Mesenchymal stem cell (in vitro differentiated cells and primary cell): ENCODE measurements at regions not wholly inside any gene's neighbourhood (a gene's known extent, or its start where the extent isn't known, plus 50 kb on each side); places are given as distances from the start of the nearest gene placed in this dataset.

Experiments
- DNase-seq: peaks from one replicate; pipeline ENCODE4 v3.0.0-alpha.2; 2013
- H2AFZ ChIP-seq: one replicate; pipeline ENCODE4 v1.6.1; 2013; ENCODE audit warnings: low read depth, mild to moderate bottlenecking, control low read depth, inconsistent platforms, low read length, moderate library complexity
- H2AK5ac ChIP-seq: 2 replicates; pipeline ENCODE4 v1.6.1; 2013; ENCODE audit warnings: low read length, moderate library complexity, mild to moderate bottlenecking, inconsistent platforms; ENCODE audit not compliant: severe bottlenecking
- H2BK120ac ChIP-seq: one replicate; pipeline ENCODE4 v1.6.1; 2013; ENCODE audit warnings: low read depth, mild to moderate bottlenecking, inconsistent platforms, low read length, moderate library complexity
- H2BK12ac ChIP-seq, 2 experiments: one replicate each; pipeline ENCODE4 v1.6.1; 2013; ENCODE audit warnings: inconsistent platforms in 2 of 2, low read length in 2 of 2, mild to moderate bottlenecking in 2 of 2, moderate library complexity in 2 of 2, control low read depth in 1 of 2
- H2BK15ac ChIP-seq: one replicate; pipeline ENCODE4 v1.6.1; 2013; ENCODE audit warnings: mild to moderate bottlenecking, low read depth, inconsistent platforms; ENCODE audit not compliant: poor library complexity, severe bottlenecking
- H2BK5ac ChIP-seq: 2 replicates; pipeline ENCODE4 v1.6.1; 2013; ENCODE audit warnings: low read depth, mild to moderate bottlenecking, low read length, control low read depth, inconsistent platforms; ENCODE audit not compliant: poor library complexity, severe bottlenecking
- H3K14ac ChIP-seq, 2 experiments: one replicate each; pipeline ENCODE4 v1.6.1; 2013; ENCODE audit warnings: inconsistent platforms in 2 of 2, low read length in 2 of 2, control low read depth in 1 of 2, mild to moderate bottlenecking in 1 of 2, moderate library complexity in 1 of 2
- H3K18ac ChIP-seq, 2 experiments: one replicate each; pipeline ENCODE4 v1.6.1; 2013; ENCODE audit warnings: inconsistent platforms in 2 of 2, low read length in 2 of 2, control low read depth in 1 of 2, low read depth in 1 of 2, mild to moderate bottlenecking in 1 of 2
- H3K23ac ChIP-seq, 2 experiments: one replicate each; pipeline ENCODE4 v1.6.1; 2013; ENCODE audit warnings: inconsistent platforms in 2 of 2, low read length in 2 of 2, mild to moderate bottlenecking in 2 of 2, moderate library complexity in 2 of 2, control low read depth in 1 of 2
- H3K27ac ChIP-seq: 2 replicates; pipeline ENCODE4 v1.5.1; 2013; ENCODE audit warnings: mild to moderate bottlenecking, moderate library complexity, low read length, control low read depth, inconsistent platforms; ENCODE audit not compliant: poor library complexity, severe bottlenecking
- H3K27me3 ChIP-seq, 2 experiments: 2 replicates each; pipeline versions ENCODE4 v1.6.1 to v1.7.0; 2013; ENCODE audit warnings: low read length in 2 of 2, mild to moderate bottlenecking in 2 of 2, moderate library complexity in 2 of 2, control low read depth in 1 of 2, inconsistent platforms in 1 of 2; ENCODE audit not compliant: control insufficient read depth in 1 of 2, insufficient read depth in 1 of 2
- H3K36me3 ChIP-seq, 2 experiments: 2 replicates each; pipeline versions ENCODE4 v1.6.1 to v1.7.0; 2013; ENCODE audit warnings: low read length in 2 of 2, control low read depth in 1 of 2, inconsistent platforms in 1 of 2, low read depth in 1 of 2, mild to moderate bottlenecking in 1 of 2; ENCODE audit not compliant: insufficient read depth in 2 of 2, control insufficient read depth in 1 of 2
- H3K4ac ChIP-seq, 2 experiments: one replicate each; pipeline ENCODE4 v1.6.1; 2013; ENCODE audit warnings: inconsistent platforms in 2 of 2, low read length in 2 of 2, mild to moderate bottlenecking in 2 of 2, moderate library complexity in 2 of 2, control low read depth in 1 of 2, low read depth in 1 of 2
- H3K4me1 ChIP-seq: 2 replicates; pipeline ENCODE4 v1.6.1; 2013; ENCODE audit warnings: low read depth, low read length, control low read depth; ENCODE audit not compliant: control insufficient read depth, insufficient read depth
- H3K4me2 ChIP-seq: 2 replicates; pipeline ENCODE4 v1.6.1; 2013; ENCODE audit warnings: low read length, mild to moderate bottlenecking, inconsistent platforms; ENCODE audit not compliant: poor library complexity, severe bottlenecking
- H3K4me3 ChIP-seq, 2 experiments: 2 replicates each; pipeline versions ENCODE4 v1.5.1 to v1.7.0; 2013; ENCODE audit warnings: low read length in 2 of 2, mild to moderate bottlenecking in 2 of 2, control low read depth in 1 of 2, low read depth in 1 of 2; ENCODE audit not compliant: insufficient read depth in 1 of 2
- H3K79me1 ChIP-seq: replicated peaks from 2 replicates; pipeline ENCODE4 v1.6.1; 2013; ENCODE audit warnings: mild to moderate bottlenecking, control low read depth, low read length, inconsistent platforms; ENCODE audit not compliant: poor library complexity, severe bottlenecking
- H3K9ac ChIP-seq: 2 replicates; pipeline ENCODE4 v1.7.0; 2013; ENCODE audit warnings: mild to moderate bottlenecking, low read length, moderate library complexity
- H3K9me3 ChIP-seq: 2 replicates; pipeline ENCODE4 v1.7.0; 2013; ENCODE audit warnings: mild to moderate bottlenecking, low read length; ENCODE audit not compliant: control insufficient read depth
- H4K8ac ChIP-seq: one replicate; pipeline ENCODE4 v1.6.1; 2013; ENCODE audit warnings: inconsistent platforms, mild to moderate bottlenecking, low read length, moderate library complexity
- H4K91ac ChIP-seq: one replicate; pipeline ENCODE4 v1.6.1; 2013; ENCODE audit warnings: mild to moderate bottlenecking, low read length, inconsistent platforms
- WGBS: methylation state at CpG from one replicate; pipeline ENCODE4 v1.1.7; 2013; ENCODE audit warnings: mixed read lengths; 5-methylcytosine and 5-hydroxymethylcytosine counted together

GRCh38 chr1:70714149-70714548 lies 303.1 kb downstream of the CTH start:
- Histone ChIP-seq H3K27ac (no peak overlapping the region), H2BK5ac (no peak overlapping the region), H4K91ac (no peak overlapping the region), H3K36me3 (no peaks in the 10 kb centered on the region), H2BK12ac (no peak overlapping the region), H3K4me3 (no peak overlapping the region), H3K4ac (no peak overlapping the region), H3K4me2 (no peak overlapping the region), H3K23ac (no peak overlapping the region), H3K9ac (no peak overlapping the region), H3K27me3 (no peaks in the 10 kb centered on the region), H2AFZ (no peak overlapping the region), H3K9me3 (peaks cover 8% of the 10 kb centered on the region), H2AK5ac (no peak overlapping the region), H3K4me1 (no peaks in the 10 kb centered on the region), H3K79me1 (no peaks in the 10 kb centered on the region), H4K8ac (no peak overlapping the region), H3K14ac (no peak overlapping the region), H2BK15ac (no peak overlapping the region), H3K18ac (no peak overlapping the region), H2BK120ac (no peak overlapping the region)
- DNase-seq = no peak
- WGBS = 29% methylated on average over 2 of the region's 2 CpGs

- Histone ChIP-seq H2BK5ac (no peak overlapping the region), H3K27ac (no peak overlapping the region), H3K18ac (no peak overlapping the region), H3K79me1 (no peaks in the 10 kb centered on the region), H4K8ac (no peak overlapping the region), H2AFZ (no peak overlapping the region), H3K9ac (no peak overlapping the region), H4K91ac (no peak overlapping the region), H3K4me3 (no peak overlapping the region), H3K4me1 (no peaks in the 10 kb centered on the region), H3K4ac (no peak overlapping the region), H3K9me3 (peaks cover under 1% of the 10 kb centered on the region), H2BK15ac (no peak overlapping the region), H2BK120ac (no peak overlapping the region), H2AK5ac (no peak overlapping the region), H3K23ac (no peak overlapping the region), H2BK12ac (no peak overlapping the region), H3K14ac (no peak overlapping the region), H3K4me2 (no peak overlapping the region), H3K36me3 (no peaks in the 10 kb centered on the region), H3K27me3 (no peaks in the 10 kb centered on the region)
- WGBS = no CpG with 5 or more reads among the region's 2 CpGs
- DNase-seq = no peak
Measured at GRCh38 chr1:70717211-70717610, 306.1 kb downstream of the CTH start.

- H3K4me3 ChIP-seq = no peak overlapping the region
- H4K91ac ChIP-seq = no peak overlapping the region
- no peak overlapping the region for H3K4ac ChIP-seq
- no peak overlapping the region for H3K4me2 ChIP-seq
- no peak overlapping the region for H2BK12ac ChIP-seq
- no peak overlapping the region for H3K9ac ChIP-seq
- no peaks in the 10 kb centered on the region for H3K27me3 ChIP-seq
- H3K4me1 ChIP-seq = no peaks in the 10 kb centered on the region
- WGBS = 66% methylated on average over 1 of the region's 1 CpG
- H2BK120ac ChIP-seq = no peak overlapping the region
- no peak overlapping the region for H3K18ac ChIP-seq
- H3K23ac ChIP-seq = no peak overlapping the region
- H2AK5ac ChIP-seq = no peak overlapping the region
- no peak overlapping the region for H2AFZ ChIP-seq
- no peaks in the 10 kb centered on the region for H3K79me1 ChIP-seq
- H2BK5ac ChIP-seq = no peak overlapping the region
- no peaks in the 10 kb centered on the region for H3K36me3 ChIP-seq
- no peak overlapping the region for H4K8ac ChIP-seq
- no peak for DNase-seq
- no peak overlapping the region for H3K14ac ChIP-seq
- H3K9me3 ChIP-seq = peaks cover 5% of the 10 kb centered on the region
- H3K27ac ChIP-seq = no peak overlapping the region
- no peak overlapping the region for H2BK15ac ChIP-seq
Measured at GRCh38 chr1:70717656-70718055, 306.6 kb downstream of the CTH start.

GRCh38 chr1:70718086-70718630 lies 307.1 kb downstream of the CTH start:
- Histone ChIP-seq H3K27ac (no peak overlapping the region), H2BK15ac (no peak overlapping the region), H3K14ac (no peak overlapping the region), H4K8ac (no peak overlapping the region), H3K23ac (no peak overlapping the region), H3K36me3 (no peaks in the 10 kb centered on the region), H3K4me3 (no peak overlapping the region), H2BK120ac (no peak overlapping the region), H4K91ac (no peak overlapping the region), H3K4me1 (no peaks in the 10 kb centered on the region), H3K4me2 (no peak overlapping the region), H2AK5ac (no peak overlapping the region), H3K79me1 (no peaks in the 10 kb centered on the region), H3K9ac (no peak overlapping the region), H3K18ac (no peak overlapping the region), H2BK5ac (no peak overlapping the region), H3K27me3 (no peaks in the 10 kb centered on the region), H2AFZ (no peak overlapping the region), H3K9me3 (peaks cover 6% of the 10 kb centered on the region), H3K4ac (no peak overlapping the region), H2BK12ac (no peak overlapping the region)
- WGBS = 38% methylated on average over 2 of the region's 2 CpGs
- DNase-seq = no peak
